Liver (tissue), 3 donors: ENCODE measurements at regions not wholly inside any gene's neighbourhood (a gene's known extent, or its start where the extent isn't known, plus 50 kb on each side); places are given as distances from the start of the nearest gene placed in this dataset.

ENCODE experiments used
- CTCF ChIP-seq: fragments of 150-350 bp; IDR thresholded peaks from 2 replicates; pipeline ENCODE4 v1.5.1; 2017; ENCODE audit warnings: improper control_type of control experiment, low read depth, low read length; ENCODE audit not compliant: missing input control
- HNF4G ChIP-seq: IDR thresholded peaks from 2 replicates; pipeline ENCODE4 v1.6.1; 2016; ENCODE audit warnings: antibody characterized with exemption
- TAF1 ChIP-seq: conservative IDR thresholded peaks from 2 replicates; pipeline ENCODE4 v1.6.1; 2016; ENCODE audit warnings: antibody characterized with exemption, mild to moderate bottlenecking
- donor health status: healthy.
- donor health status: healthy.

DNA sequence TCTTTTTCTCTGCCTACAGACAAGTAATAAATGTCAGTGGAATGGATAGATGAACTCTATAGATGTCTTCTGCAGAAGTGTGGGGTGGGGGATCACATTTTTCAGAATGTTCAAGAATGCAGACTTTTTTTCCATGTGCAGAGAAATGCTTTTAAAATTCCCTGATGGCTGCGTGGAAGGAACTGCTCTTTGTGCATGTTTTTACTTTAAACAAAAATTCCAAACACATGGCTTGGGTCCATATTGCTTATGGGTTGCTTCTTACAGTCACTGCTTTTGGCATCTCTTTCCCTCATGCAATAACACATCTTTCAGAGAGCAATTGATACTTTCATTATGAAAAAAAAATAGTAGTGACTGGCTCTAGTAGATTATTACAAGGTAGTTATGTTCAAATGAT lies 1053.6 kb downstream of the NLGN4Y start:
- TF ChIP-seq HNF4G (no peak), CTCF (no peak), TAF1 (no peak)
